Hepatocyte (in vitro differentiated cells): ENCODE measurements at regions not wholly inside any gene's neighbourhood (a gene's known extent, or its start where the extent isn't known, plus 50 kb on each side); places are given as distances from the start of the nearest gene placed in this dataset.

Experiments used
- EZH2phosphoT487 ChIP-seq: fragments of 200-600 bp; sonication (generic); IDR thresholded peaks from one replicate; pipeline ENCODE4 v1.6.1; 2018; ENCODE audit warnings: antibody characterized with exemption, mild to moderate bottlenecking, low read depth, moderate library complexity; ENCODE audit not compliant: unreplicated experiment, severe bottlenecking
- TF ChIP-seq, protein P1 (sequence below): fragments of 200-600 bp; sonication (generic); IDR thresholded peaks from 2 replicates; pipeline ENCODE4 v1.5.1; 2016; ENCODE audit warnings: antibody characterized with exemption, mild to moderate bottlenecking; ENCODE audit not compliant: poor library complexity

DNA sequence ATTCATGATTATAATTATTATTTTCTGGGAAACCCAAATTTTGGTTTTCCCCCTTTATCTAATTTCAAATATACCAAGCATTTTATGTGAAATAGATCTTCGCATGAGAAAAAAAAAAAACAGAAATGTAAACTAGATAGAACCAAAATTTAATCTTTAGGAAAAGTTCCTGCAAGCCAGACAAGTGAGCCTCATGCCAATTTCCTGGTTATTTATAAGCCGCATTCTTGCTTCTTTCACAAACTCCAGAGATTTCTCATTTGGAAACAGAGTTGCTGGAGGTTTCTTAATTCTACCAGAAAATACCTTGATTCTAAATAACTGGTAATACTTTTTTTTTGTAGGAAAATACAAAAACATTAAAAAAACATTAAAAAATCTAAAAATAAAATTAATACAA is 690.4 kb upstream of the IGFBP3 start:
- TF ChIP-seq, protein P1, sequence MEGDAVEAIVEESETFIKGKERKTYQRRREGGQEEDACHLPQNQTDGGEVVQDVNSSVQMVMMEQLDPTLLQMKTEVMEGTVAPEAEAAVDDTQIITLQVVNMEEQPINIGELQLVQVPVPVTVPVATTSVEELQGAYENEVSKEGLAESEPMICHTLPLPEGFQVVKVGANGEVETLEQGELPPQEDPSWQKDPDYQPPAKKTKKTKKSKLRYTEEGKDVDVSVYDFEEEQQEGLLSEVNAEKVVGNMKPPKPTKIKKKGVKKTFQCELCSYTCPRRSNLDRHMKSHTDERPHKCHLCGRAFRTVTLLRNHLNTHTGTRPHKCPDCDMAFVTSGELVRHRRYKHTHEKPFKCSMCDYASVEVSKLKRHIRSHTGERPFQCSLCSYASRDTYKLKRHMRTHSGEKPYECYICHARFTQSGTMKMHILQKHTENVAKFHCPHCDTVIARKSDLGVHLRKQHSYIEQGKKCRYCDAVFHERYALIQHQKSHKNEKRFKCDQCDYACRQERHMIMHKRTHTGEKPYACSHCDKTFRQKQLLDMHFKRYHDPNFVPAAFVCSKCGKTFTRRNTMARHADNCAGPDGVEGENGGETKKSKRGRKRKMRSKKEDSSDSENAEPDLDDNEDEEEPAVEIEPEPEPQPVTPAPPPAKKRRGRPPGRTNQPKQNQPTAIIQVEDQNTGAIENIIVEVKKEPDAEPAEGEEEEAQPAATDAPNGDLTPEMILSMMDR: no peak
- TF ChIP-seq EZH2phosphoT487: no peak
